Peyer's patch (tissue), 4 donors: ENCODE measurements at regions not wholly inside any gene's neighbourhood (a gene's known extent, or its start where the extent isn't known, plus 50 kb on each side); places are given as distances from the start of the nearest gene placed in this dataset.
A peak's percentile ranks its signal among the peaks of the same experiment; 100 is the strongest.

ENCODE experiments used
- DNase-seq, 3 donors: peaks; one replicate each; pipeline ENCODE4 v3.0.0-alpha.2; 2017 to 2019
- H3K27ac ChIP-seq, 4 donors: fragments of 200-600 bp; sonication (generic); one replicate each; pipeline ENCODE4 v1.5.1; 2016 to 2019
- H3K27me3 ChIP-seq, 2 donors: fragments of 200-600 bp; sonication (generic); one replicate each; pipeline ENCODE4 v1.5.1; 2019
- H3K36me3 ChIP-seq, 3 donors: fragments of 200-600 bp; sonication (generic); one replicate each; pipeline ENCODE4 v1.5.1; 2016 to 2019
- H3K4me1 ChIP-seq, 4 donors: fragments of 200-600 bp; sonication (generic); one replicate each; pipeline ENCODE4 v1.5.1; 2016 to 2019
- H3K4me3 ChIP-seq, 4 donors: fragments of 200-600 bp; sonication (generic); 1 replicate in 3 of 4; 2 replicates in 1 of 4; pipeline ENCODE4 v1.5.1; 2016 to 2019; ENCODE audit warnings: mild to moderate bottlenecking in 1 of 4
- H3K9me3 ChIP-seq, 4 donors: fragments of 200-600 bp; sonication (generic); one replicate each; pipeline ENCODE4 v1.5.1; 2016 to 2019; ENCODE audit warnings: mild to moderate bottlenecking in 1 of 4
- POLR2A ChIP-seq, 2 donors: fragments of 450-650 bp; IDR thresholded peaks; one replicate each; pipeline ENCODE4 v1.5.1; 2017; ENCODE audit warnings: antibody characterized with exemption in 2 of 2, mild to moderate bottlenecking in 2 of 2, moderate library complexity in 2 of 2
- TF ChIP-seq, protein P1 (sequence below), 6 experiments: fragments of 450-650 bp in 4 of 6; fragments of 200-600 bp in 2 of 6; sonication (generic) in 1 of 6; IDR thresholded peaks; one replicate each; pipeline ENCODE4 v1.5.1; 2017 to 2019; ENCODE audit warnings: antibody characterized with exemption in 6 of 6, mild to moderate bottlenecking in 3 of 6, moderate library complexity in 1 of 6

DNA sequence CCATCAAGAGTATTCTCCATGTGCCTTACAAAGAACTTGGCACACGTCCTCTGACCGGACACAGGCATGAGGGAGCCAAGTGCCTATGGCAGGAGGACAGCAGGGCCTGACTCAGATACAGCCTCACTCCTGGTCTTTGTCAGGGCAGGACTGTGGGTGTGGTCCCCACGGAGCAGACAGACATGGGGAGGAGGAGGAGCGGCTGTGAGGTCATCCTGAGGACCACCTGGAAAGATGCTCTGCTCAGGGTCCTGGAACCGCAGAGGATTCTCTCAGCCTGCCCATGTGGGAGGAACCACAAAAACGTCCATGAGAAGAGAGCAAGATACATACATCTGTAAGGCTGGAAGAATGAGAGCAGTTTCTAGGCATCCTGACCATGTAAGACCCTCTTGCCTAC lies 576.3 kb downstream of the BRD1 start:
- H3K4me3 ChIP-seq = no peak overlapping the region
- no peaks in the 10 kb centered on the region for H3K27me3 ChIP-seq
- H3K36me3 ChIP-seq = no peaks in the 10 kb centered on the region
- no peaks in the 10 kb centered on the region for H3K9me3 ChIP-seq
- no peak for DNase-seq
- no peaks in the 10 kb centered on the region for H3K4me1 ChIP-seq
- TF ChIP-seq, protein P1, sequence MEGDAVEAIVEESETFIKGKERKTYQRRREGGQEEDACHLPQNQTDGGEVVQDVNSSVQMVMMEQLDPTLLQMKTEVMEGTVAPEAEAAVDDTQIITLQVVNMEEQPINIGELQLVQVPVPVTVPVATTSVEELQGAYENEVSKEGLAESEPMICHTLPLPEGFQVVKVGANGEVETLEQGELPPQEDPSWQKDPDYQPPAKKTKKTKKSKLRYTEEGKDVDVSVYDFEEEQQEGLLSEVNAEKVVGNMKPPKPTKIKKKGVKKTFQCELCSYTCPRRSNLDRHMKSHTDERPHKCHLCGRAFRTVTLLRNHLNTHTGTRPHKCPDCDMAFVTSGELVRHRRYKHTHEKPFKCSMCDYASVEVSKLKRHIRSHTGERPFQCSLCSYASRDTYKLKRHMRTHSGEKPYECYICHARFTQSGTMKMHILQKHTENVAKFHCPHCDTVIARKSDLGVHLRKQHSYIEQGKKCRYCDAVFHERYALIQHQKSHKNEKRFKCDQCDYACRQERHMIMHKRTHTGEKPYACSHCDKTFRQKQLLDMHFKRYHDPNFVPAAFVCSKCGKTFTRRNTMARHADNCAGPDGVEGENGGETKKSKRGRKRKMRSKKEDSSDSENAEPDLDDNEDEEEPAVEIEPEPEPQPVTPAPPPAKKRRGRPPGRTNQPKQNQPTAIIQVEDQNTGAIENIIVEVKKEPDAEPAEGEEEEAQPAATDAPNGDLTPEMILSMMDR (IDR thresholded peaks at IDR 0.05) = no peak
- no peak for TF ChIP-seq POLR2A (IDR thresholded peaks at IDR 0.05)
- H3K27ac ChIP-seq = no peak overlapping the region

DNA sequence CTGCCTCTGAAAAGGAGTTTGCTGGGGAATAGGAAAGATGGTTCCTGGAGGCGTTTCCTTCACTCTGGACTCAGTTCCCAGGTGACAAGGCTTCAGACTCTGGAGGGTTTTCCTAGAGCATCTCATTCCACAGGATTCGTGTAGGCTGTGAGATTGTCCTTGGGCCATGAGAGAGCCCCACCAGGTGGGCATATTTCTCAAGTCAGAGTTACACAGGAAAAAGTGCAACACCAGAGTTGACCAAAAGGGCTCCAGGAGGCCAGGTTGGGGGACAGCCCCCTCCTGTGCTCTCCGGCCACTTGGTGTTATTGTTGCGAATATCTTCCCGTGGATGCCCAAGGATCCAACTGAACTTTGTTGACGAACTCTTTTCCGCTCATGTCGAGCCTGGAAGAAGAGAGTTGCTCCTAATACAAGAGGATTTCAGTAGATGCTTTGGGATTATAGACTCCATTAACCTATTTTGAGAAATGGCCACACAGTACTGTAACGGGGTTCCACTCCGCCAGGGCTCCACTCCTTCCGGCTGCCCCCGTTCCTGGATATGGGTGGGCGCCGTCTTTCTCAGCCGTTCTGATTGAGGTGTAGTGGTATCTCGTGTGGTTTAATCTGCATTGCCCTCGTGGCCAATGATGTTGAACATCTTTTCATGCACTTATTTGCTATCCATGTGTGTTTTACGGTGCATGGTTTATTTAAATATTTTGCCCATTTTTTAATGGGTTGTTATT lies 580.3 kb downstream of the BRD1 start:
- TF ChIP-seq, protein P1 (IDR thresholded peaks at IDR 0.05) = no peak
- Histone ChIP-seq H3K4me3 (no peak overlapping the region), H3K36me3 (no peaks in the 10 kb centered on the region), H3K4me1 (no peaks in the 10 kb centered on the region), H3K27ac (no peak overlapping the region), H3K27me3 (no peaks in the 10 kb centered on the region), H3K9me3 (no peaks in the 10 kb centered on the region)
- no peak for DNase-seq

DNA sequence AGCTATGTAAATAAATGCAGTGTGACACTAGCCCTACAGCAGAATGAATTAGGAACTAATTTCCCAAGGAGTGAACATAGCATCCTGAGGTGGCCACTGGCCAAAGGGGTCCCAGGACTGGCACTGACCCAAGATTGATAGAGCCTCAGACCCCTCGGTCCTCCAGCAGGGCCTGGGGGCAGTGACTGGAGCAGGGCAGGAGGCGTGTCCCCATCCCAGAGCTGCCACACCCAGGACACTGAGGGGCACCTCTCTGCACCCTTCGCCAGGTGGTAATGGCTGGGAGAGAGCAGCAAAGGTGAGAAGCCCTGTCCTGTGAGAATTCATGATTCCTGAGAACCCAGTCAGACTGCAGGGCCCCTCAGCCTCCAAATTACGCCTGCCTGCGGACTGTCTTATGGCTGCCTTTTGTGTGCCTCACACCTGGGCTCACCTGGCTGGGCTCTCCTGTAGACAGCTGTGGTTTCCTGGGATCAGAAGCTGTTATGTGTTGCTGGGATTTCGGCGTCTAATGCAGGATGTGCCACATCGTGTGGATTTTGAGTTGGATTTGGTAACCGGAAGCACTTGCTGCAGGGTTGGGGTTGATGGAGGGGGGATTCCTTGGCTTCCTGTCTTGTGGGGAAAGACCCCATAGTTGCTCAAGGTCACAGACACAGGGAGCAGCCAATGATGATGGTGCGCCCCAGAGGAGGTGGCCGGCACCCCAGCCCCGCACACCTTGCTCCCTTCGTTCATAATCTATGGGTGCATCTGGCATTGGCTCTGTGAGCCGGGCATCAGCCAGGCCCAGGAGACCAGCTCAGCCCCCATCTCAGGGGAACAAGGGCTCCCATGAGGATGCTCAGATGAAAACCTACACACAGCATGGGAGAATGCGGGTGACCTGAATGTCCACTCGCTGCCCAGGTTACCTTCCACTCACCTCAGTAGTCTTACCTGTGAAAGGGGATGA lies 582.9 kb downstream of the BRD1 start:
- Histone ChIP-seq H3K27ac (no peak overlapping the region), H3K4me1 (no peaks in the 10 kb centered on the region), H3K4me3 (no peak overlapping the region), H3K27me3 (no peaks in the 10 kb centered on the region), H3K36me3 (no peaks in the 10 kb centered on the region), H3K9me3 (no peaks in the 10 kb centered on the region)
- DNase-seq = peak in 1 of 3 donors; percentile 24
- TF ChIP-seq, protein P1 (IDR thresholded peaks at IDR 0.05) = no peak
- TF ChIP-seq POLR2A (IDR thresholded peaks at IDR 0.05) = no peak

DNA sequence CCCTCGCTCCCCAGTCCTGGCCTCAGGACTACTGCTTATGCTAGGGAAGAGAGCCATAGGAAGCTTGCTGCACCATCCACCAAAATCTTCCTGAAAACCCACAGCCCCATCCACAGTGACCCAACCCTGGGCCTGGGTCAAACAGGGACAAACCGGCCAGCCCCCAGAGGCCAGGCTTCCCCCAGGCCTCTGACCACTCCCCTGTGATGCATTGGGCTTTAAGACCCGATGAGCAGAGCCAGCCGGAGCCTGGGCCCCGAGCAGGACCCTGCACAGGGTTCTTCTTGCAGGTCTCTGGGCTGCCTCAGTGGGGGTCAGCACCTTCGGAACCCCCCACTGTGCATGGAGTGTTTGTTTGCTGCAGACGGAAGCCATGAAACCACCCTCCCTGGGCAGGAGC lies 583.7 kb downstream of the BRD1 start:
- no peak for DNase-seq

DNA sequence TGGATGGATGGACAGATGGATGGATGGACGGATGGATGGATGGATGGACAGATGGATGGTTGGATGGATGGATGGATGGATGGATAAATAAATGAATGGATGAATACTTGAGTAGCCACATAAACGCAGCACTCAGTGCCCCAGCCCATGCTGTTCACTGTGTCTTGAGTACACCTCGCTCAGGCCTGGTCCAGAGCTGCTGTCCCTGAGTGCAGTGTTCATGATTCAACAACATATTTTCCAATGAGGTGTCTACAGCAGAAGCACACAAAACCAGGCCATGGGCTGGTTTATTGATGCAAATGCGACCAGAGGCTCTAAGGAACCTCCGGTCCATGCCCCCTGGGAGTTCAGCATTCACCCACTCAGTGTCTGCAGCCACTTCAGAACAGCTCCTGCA lies 584.3 kb downstream of the BRD1 start:
- Histone ChIP-seq H3K4me1 (no peaks in the 10 kb centered on the region), H3K4me3 (no peak overlapping the region), H3K27me3 (no peaks in the 10 kb centered on the region), H3K36me3 (no peaks in the 10 kb centered on the region), H3K27ac (no peak overlapping the region), H3K9me3 (no peaks in the 10 kb centered on the region)
- no peak for DNase-seq
- TF ChIP-seq POLR2A (IDR thresholded peaks at IDR 0.05) = no peak
- TF ChIP-seq, protein P1 (IDR thresholded peaks at IDR 0.05) = no peak

More for the DNA sequence above, 583.7 kb downstream of the BRD1 start:
- Histone ChIP-seq H3K9me3 (no peaks in the 10 kb centered on the region), H3K27me3 (no peaks in the 10 kb centered on the region), H3K4me3 (no peak overlapping the region), H3K4me1 (no peaks in the 10 kb centered on the region), H3K36me3 (no peaks in the 10 kb centered on the region), H3K27ac (no peak overlapping the region)
- no peak for TF ChIP-seq POLR2A (IDR thresholded peaks at IDR 0.05)
- TF ChIP-seq, protein P1 (IDR thresholded peaks at IDR 0.05) = no peak
